CD4-positive, alpha-beta T cell treated with Interleukin-2 at 100 ng/mL for 4 hours (primary cell): ENCODE measurements at regions not wholly inside any gene's neighbourhood (a gene's known extent, or its start where the extent isn't known, plus 50 kb on each side); places are given as distances from the start of the nearest gene placed in this dataset.
"Not testable (repeated sequence)": the region's sequence is repeated elsewhere in the genome, so short reads cannot be mapped to it uniquely, and the experiment has no call there.

Source experiments
- DNase-seq: peaks from one replicate; pipeline ENCODE4 v3.0.0-alpha.2; 2020; ENCODE audit warnings: low spot score

DNA sequence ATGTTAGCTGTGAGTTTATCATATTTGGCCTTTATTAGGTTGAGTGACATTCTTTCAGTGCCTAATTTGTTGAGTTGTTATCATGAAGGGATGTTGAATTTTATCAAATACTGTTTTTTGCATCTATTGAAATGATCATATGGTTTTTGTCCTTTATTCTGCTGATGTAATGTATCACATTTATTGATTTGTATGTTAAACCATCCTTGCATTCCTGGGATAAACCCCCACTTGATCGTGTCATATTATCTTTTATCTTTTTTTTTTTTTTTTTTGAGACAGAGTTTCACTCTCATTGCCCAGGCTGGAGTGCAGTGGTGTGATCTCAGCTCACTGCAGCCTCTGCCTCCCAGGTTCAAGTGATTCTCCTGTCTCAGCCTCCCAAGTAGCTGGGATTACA is 51.9 kb upstream of the MFGE8 start:
- not testable (repeated sequence) for DNase-seq

GRCh38 chr15:88970232-88970631 is 57.1 kb upstream of the MFGE8 start:
- DNase-seq, result no peak

- no peak for DNase-seq
Observed at GRCh38 chr15:88974392-88974791, 61.2 kb upstream of the MFGE8 start.

DNA sequence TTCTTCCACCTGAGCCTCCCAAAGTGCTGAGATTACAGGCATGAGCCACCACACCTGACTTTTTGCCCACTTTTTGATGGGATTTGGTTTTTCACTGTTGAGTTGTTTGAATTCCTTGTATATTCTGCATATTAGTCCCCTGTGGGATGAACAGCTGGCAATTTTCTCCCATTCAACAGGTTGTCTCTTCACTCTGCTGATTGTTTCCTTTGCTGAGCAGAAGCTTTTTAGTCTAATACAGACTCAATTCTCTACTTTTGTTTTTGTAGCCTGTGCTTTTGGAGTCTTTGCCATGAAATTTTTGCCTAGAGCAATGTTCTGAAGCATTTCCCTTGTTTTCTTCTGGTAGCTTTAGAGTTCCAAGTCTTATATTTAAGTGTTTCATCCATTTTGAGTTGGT is 62.7 kb upstream of the MFGE8 start:
- DNase-seq, result no peak

DNA sequence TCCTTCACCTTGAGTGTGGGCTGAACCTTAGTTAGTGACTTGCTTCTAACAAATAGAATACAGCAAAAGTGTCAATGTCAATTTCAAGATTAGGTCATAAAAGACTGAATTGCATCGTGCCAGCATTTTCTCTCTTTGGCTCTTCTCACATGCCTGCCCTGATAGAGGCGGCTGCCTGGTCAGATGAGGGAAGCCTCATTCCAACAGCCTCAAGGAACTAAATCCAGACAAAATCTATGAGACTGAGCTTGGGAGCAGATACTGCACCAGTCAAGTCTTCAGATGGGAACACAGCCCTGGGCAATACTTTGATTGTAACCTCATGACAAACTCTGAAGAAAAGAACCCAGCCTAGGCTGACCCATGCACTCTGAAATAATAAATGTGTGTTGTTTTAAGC is 63.5 kb upstream of the MFGE8 start:
- no peak for DNase-seq

DNA sequence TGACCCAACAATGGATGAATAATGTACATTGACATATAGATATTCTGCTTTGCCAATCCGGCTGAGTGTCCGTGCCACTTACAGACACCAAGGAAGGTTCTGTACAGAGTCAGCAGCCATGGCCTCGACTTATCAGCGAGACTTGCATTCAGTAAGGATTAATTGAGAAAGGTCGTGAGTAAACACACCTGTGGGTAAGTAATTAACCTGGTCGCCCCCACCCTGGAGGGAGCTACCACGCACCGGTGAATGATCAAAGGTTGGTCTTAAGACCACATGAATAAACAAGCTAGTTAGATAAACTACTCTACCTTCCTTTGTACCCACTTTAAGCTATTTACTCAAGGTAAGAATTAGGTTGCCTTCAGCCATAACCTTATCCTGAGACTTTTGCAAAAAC is 66.5 kb upstream of the MFGE8 start:
- DNase-seq, result no peak

DNA sequence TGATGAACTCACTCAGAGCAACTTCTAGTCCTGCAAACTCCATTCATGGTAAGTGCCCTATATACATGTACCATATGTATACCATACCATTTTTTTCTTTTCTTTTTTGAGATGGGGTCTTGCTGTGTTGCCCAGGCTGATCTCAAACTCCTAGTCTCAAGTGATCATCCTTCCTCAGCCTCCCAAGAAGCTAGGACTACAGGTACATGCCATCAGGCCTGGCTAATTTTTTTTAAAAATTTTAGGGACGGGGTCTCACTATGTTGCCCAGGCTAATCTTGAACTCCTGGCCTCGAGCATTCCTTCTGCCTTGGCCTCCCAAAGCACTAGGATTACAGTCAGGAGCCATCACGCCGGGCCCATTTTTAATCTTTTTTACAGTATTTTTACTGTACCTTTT is 67.3 kb upstream of the MFGE8 start:
- no peak for DNase-seq

GRCh38 chr15:88981244-88982215 is 68.4 kb upstream of the MFGE8 start:
- no peak for DNase-seq

DNA sequence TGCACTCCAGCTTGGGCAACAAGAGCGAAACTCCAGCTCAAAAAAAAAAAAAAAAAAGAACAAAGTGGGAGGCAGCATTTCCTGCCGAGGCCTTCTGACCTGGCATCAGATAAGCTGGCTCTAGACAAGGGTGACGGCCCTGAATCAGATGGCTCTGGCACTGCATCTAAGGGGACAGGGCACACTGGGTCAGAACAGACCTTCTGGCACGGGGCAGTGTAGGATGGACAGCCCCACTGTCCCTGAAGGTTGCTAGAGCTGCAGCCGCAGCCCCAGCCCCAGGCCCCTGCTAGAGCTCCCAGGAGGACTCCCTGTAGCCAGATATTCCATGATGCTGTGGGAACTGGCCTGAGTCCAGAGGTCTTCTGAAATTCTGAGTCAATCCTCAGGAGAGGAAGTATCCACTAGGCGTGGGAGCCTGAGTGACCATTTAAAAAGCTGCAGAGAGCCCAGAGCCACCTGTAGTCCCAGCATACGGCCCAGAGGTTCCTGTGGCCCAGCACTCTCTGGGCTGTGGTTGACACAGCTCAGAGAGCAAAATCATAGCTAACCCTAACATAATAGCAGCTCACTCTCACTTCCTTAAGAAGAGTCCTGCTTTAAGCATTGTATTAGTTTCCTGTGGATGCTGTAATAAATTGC is 69.2 kb upstream of the MFGE8 start:
- DNase-seq, result no peak

DNA sequence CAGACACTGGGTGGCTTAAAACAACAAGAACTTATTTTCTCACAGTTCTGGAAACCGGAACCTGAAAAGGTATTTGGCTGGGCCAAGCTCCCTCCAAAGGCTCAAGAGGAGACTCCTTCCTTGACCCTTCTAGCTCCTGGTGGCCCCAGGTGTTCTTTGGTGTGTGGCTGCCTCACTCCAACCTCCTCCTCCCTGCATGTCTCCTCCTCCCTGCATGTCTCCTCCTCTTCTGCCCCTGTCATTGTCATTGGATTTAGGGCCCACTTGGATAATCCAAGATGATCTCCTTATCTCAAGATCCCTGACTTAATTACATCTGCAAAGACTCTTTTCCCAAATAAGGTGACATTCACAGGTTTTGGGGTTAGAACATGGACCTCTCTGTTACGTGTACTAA is 69.8 kb upstream of the MFGE8 start:
- no peak for DNase-seq

- DNase-seq, result no peak
Observed at GRCh38 chr15:88983861-88984429, 70.8 kb upstream of the MFGE8 start.

- DNase-seq, result no peak
Observed at GRCh38 chr15:88985547-88986393, 72.6 kb upstream of the MFGE8 start.

GRCh38 chr15:88986949-88987590 is 73.9 kb upstream of the MFGE8 start:
- DNase-seq, result no peak

- DNase-seq, result no peak
Observed at GRCh38 chr15:88987591-88987933, 74.4 kb upstream of the MFGE8 start.

DNA sequence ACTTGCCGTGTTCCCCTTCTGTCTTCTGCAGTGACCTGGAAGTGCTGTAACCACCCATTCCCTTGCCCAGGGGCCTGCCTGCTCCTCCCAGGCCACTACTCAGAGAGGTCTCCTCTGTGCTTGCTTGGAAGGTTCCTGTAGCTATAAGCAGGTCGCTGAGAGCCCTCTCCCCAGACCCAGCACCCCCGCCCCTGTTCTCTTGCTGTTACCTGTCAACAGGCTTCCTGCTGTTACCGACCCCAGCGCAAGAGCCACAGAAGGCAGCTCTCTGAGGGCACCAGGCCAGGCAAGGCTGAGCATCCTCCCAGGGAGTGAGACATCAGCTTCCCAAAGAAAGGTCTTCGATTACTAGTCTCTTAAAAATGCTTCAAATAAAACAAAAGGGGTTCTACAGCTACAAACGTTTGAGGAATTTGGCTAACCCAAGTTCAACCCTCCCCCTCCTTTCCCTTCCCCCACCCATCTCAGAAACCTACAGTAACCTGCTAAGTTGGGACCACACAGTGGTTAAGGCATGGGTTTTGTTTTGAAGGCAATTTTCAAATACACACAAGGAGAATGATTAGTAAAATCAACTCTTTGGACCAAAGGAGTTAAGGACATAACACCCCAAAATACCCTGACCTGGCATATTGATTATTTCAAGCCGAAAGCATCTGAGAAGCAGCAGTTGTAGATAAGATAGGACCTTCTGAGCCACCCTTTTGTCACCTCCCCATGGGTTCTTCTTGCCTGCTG is 74.9 kb upstream of the MFGE8 start:
- no peak for DNase-seq

- no peak for DNase-seq
Observed at GRCh38 chr15:88989578-88989977, 76.4 kb upstream of the MFGE8 start.

GRCh38 chr15:88990185-88990679 is 77.1 kb upstream of the MFGE8 start:
- DNase-seq, result no peak

DNA sequence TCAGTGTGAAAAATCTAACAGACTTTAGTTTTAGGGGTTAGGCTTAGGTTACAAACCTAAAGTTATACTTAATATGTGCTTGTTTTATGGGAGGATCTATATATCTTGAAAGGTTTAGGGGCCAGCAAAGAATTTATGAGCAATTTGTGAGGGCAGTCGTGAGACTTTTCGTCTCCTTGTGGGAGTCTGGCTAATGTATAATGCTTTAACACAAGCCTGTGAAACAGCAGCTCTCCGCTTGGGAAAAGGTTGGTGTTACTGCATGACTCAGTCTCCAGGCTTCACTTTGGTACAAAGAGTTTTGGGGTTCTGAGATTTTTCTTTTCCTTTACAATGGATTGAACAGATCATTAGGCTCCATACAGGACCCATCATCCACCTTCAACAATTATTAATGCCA is 79.0 kb upstream of the MFGE8 start:
- DNase-seq, result no peak

- no peak for DNase-seq
Observed at GRCh38 chr15:88992912-88993376, 79.8 kb upstream of the MFGE8 start.

- no peak for DNase-seq
Observed at GRCh38 chr15:88993662-88994061, 80.5 kb upstream of the MFGE8 start.

DNA sequence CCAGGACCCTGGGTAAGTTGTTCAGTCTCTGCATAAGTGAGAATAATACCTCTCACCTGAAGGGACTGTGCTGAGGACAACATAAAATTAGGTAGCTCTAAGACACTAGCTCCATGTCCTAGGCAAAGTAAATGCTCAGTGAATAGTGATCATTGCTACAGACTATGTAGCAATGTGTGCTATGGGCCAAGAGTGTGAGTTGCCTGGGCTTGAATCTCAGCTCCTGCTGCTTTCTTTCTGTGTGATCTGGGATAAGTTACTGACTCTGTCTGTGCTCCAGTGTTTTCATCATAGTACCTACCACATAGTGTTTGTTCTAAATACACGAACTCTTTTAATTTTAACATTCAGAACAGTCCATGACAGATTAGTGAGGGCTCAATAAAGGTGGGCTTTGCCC is 81.1 kb upstream of the MFGE8 start:
- no peak for DNase-seq
